Hepatocyte (in vitro differentiated cells): ENCODE measurements at regions not wholly inside any gene's neighbourhood (a gene's known extent, or its start where the extent isn't known, plus 50 kb on each side); places are given as distances from the start of the nearest gene placed in this dataset.

Experiments used
- DNase-seq: peaks from one replicate; pipeline ENCODE4 v3.0.0-alpha.2; 2016; ENCODE audit warnings: low spot score
- H2AFZ ChIP-seq: fragments of 200-600 bp; sonication (generic); 2 replicates; pipeline ENCODE4 v1.6.0; 2016; ENCODE audit warnings: antibody characterized with exemption, mild to moderate bottlenecking
- H3K27ac ChIP-seq: fragments of 200-600 bp; sonication (generic); 2 replicates; pipeline ENCODE4 v1.5.1; 2016; ENCODE audit warnings: mild to moderate bottlenecking
- H3K27me3 ChIP-seq: fragments of 200-600 bp; sonication (generic); 2 replicates; pipeline ENCODE4 v1.6.1; 2016
- H3K36me3 ChIP-seq: fragments of 200-600 bp; sonication (generic); replicated peaks from 2 replicates; pipeline ENCODE4 v1.5.1; 2016; ENCODE audit warnings: low read depth; ENCODE audit not compliant: insufficient read depth
- H3K4me1 ChIP-seq: fragments of 200-600 bp; sonication (generic); 2 replicates; pipeline ENCODE4 v1.5.1; 2016; ENCODE audit warnings: mild to moderate bottlenecking, moderate library complexity; ENCODE audit not compliant: insufficient read depth
- H3K4me2 ChIP-seq: fragments of 200-600 bp; sonication (generic); 2 replicates; pipeline ENCODE4 v1.6.0; 2016
- H3K4me3 ChIP-seq: fragments of 200-600 bp; sonication (generic); 2 replicates; pipeline ENCODE4 v1.5.1; 2016; ENCODE audit warnings: mild to moderate bottlenecking
- H3K79me2 ChIP-seq: fragments of 200-600 bp; sonication (generic); 2 replicates; pipeline ENCODE4 v1.6.0; 2017; ENCODE audit warnings: mild to moderate bottlenecking
- H3K9me2 ChIP-seq: fragments of 200-600 bp; sonication (generic); replicated peaks from 2 replicates; pipeline ENCODE4 v1.6.0; 2017; ENCODE audit warnings: mild to moderate bottlenecking; ENCODE audit not compliant: insufficient read depth
- H3K9me3 ChIP-seq: fragments of 200-600 bp; sonication (generic); 2 replicates; pipeline ENCODE4 v1.5.1; 2016; ENCODE audit warnings: low read depth, mild to moderate bottlenecking
- H4K20me1 ChIP-seq: fragments of 200-600 bp; sonication (generic); 2 replicates; pipeline ENCODE4 v1.6.0; 2016; ENCODE audit warnings: mild to moderate bottlenecking; ENCODE audit not compliant: insufficient read depth, poor library complexity, severe bottlenecking
- EZH2 ChIP-seq: fragments of 200-600 bp; sonication (generic); IDR thresholded peaks from 2 replicates; pipeline ENCODE4 v1.6.1; 2016; ENCODE audit warnings: antibody characterized with exemption, mild to moderate bottlenecking, borderline replicate concordance
- EZH2phosphoT487 ChIP-seq: fragments of 200-600 bp; sonication (generic); IDR thresholded peaks from one replicate; pipeline ENCODE4 v1.6.1; 2018; ENCODE audit warnings: antibody characterized with exemption, mild to moderate bottlenecking, low read depth, moderate library complexity; ENCODE audit not compliant: unreplicated experiment, severe bottlenecking
- WGBS: methylation state at CpG from one replicate; pipeline ENCODE4 v1.1.6; 2016; ENCODE audit warnings: low lambda C conversion rate; ENCODE audit errors: missing lambda C conversion rate; 5-methylcytosine and 5-hydroxymethylcytosine counted together
- TF ChIP-seq, protein P1 (sequence below): fragments of 200-600 bp; sonication (generic); IDR thresholded peaks from 2 replicates; pipeline ENCODE4 v1.5.1; 2016; ENCODE audit warnings: antibody characterized with exemption, mild to moderate bottlenecking; ENCODE audit not compliant: poor library complexity

DNA sequence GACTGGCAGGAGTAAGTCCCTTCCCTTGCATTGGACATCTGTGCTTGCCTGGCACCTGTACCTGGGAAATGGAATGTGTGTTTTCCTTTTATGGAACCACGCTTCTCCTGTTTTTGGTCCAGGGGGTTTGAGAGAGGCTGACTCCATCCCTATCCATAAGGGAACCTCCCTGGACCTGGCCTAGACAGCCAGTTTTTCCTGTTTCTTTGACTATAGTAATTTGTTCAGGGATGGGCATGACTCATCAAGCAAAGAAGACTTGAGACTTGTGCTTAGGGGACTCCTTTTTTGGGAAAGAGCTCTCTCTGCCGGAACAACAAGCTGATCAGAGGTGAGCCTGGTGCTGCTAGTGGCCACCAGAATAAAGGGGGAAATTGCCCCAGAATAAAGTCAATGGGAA lies 393.8 kb downstream of the CDH26 start:
- Histone ChIP-seq H4K20me1 (no peaks in the 10 kb centered on the region), H3K4me2 (no peak overlapping the region)

DNA sequence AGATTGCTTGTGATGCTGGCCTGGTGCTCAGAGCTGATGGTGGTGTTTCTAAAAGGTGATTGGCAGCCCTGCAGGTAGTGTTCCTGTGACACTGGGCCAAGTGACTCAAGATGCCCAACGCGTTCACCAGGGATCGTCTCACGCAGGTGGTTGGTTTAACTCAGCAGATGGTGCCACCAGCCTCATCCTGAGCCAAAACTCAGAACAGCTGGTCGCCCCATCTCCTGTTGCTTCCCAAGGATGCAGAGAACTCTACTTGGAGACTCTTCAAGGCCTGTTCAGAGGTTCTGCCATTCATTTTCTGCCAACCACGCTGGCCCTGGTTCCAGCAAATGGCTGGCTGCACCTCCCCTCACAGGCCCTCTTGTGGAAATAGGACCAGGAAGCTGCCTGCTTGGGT lies 394.4 kb downstream of the CDH26 start:
- no peaks in the 10 kb centered on the region for H3K27me3 ChIP-seq
- no peaks in the 10 kb centered on the region for H3K79me2 ChIP-seq
- no peaks in the 10 kb centered on the region for H3K4me1 ChIP-seq
- no peak overlapping the region for H2AFZ ChIP-seq
- no peaks in the 10 kb centered on the region for H3K9me3 ChIP-seq
- no peaks in the 10 kb centered on the region for H3K36me3 ChIP-seq
- TF ChIP-seq, protein P1, sequence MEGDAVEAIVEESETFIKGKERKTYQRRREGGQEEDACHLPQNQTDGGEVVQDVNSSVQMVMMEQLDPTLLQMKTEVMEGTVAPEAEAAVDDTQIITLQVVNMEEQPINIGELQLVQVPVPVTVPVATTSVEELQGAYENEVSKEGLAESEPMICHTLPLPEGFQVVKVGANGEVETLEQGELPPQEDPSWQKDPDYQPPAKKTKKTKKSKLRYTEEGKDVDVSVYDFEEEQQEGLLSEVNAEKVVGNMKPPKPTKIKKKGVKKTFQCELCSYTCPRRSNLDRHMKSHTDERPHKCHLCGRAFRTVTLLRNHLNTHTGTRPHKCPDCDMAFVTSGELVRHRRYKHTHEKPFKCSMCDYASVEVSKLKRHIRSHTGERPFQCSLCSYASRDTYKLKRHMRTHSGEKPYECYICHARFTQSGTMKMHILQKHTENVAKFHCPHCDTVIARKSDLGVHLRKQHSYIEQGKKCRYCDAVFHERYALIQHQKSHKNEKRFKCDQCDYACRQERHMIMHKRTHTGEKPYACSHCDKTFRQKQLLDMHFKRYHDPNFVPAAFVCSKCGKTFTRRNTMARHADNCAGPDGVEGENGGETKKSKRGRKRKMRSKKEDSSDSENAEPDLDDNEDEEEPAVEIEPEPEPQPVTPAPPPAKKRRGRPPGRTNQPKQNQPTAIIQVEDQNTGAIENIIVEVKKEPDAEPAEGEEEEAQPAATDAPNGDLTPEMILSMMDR, result no peak
- TF ChIP-seq EZH2phosphoT487 (no peak), EZH2 (no peak)
- WGBS, result 92% methylated on average over 6 of the region's 6 CpGs
- no peaks in the 10 kb centered on the region for H4K20me1 ChIP-seq
- no peak for DNase-seq
- H3K4me3 ChIP-seq, result no peak overlapping the region
- H3K4me2 ChIP-seq, result no peak overlapping the region
- no peaks in the 10 kb centered on the region for H3K9me2 ChIP-seq
- H3K27ac ChIP-seq, result no peak overlapping the region

More for the DNA sequence above, 393.8 kb downstream of the CDH26 start:
- 87% methylated on average over 2 of the region's 2 CpGs for WGBS
- H3K36me3 ChIP-seq, result no peaks in the 10 kb centered on the region
- no peak overlapping the region for H3K4me3 ChIP-seq
- no peaks in the 10 kb centered on the region for H3K4me1 ChIP-seq
- no peaks in the 10 kb centered on the region for H3K27me3 ChIP-seq
- no peak overlapping the region for H3K27ac ChIP-seq
- no peaks in the 10 kb centered on the region for H3K9me2 ChIP-seq
- no peaks in the 10 kb centered on the region for H3K79me2 ChIP-seq
- H2AFZ ChIP-seq, result no peak overlapping the region
- no peak for DNase-seq
- TF ChIP-seq, protein P1, result no peak
- TF ChIP-seq EZH2 (no peak), EZH2phosphoT487 (no peak)
- H3K9me3 ChIP-seq, result no peaks in the 10 kb centered on the region

DNA sequence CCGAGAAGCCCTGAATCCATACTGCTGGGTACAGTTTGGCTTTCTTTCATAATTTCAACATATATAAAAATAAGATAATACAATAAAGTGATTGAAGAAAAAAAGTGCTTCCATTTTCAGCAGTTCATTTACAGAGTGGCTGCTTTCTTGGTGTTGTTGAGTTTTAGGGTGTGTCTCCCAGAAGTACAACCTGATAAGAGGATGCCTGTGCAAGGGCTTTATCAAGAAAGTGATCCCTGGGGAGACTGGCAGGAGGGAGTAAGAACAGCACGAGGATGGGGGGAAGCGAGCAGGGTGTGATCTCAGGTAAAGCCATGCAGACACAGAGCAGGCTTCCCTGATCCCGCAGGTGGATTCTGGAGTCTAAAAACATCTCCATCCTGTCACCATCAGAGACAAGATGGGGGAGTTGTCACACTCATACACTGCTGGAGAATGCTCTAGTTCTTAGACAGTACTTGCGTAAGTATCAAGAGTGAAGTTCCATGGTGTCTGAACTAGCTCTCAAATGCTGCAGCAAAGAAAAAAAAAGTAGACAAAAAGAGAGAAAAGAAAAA lies 395.9 kb downstream of the CDH26 start:
- Histone ChIP-seq H4K20me1 (no peaks in the 10 kb centered on the region), H3K79me2 (no peaks in the 10 kb centered on the region), H3K27ac (no peak overlapping the region), H3K36me3 (no peaks in the 10 kb centered on the region), H3K9me3 (no peaks in the 10 kb centered on the region), H3K4me1 (no peaks in the 10 kb centered on the region), H2AFZ (no peak overlapping the region), H3K27me3 (no peaks in the 10 kb centered on the region), H3K4me2 (no peak overlapping the region), H3K9me2 (no peaks in the 10 kb centered on the region), H3K4me3 (no peak overlapping the region)
- peak; percentile 20 for DNase-seq
- WGBS, result 68% methylated on average over 5 of the region's 5 CpGs
- TF ChIP-seq EZH2phosphoT487, result no peak

DNA sequence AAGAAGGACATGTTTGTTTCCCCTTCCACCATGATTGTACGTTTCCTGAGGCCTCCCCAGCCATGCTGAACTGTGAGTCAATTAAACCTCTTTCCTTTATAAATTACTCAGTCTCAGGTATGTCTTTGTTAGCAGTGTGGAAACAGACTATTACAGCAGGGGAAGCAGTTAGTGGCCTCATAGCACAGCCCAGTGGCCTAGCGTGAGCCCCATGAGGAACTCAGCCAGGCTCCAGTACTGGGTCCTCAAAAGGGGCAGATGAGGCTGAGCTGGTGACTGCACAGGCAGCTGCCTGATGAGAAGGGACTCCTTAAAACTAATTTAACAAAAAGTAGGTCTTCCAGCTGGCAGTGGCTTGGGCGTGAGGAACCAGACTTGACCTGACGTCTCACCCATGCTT lies 399.9 kb downstream of the CDH26 start:
- TF ChIP-seq, protein P1, result peak; percentile 3
- TF ChIP-seq EZH2, result no peak
- H3K4me3 ChIP-seq, result no peak overlapping the region

More for the DNA sequence above, 399.9 kb downstream of the CDH26 start:
- H3K4me2 ChIP-seq, result no peak overlapping the region
- H3K9me2 ChIP-seq, result no peaks in the 10 kb centered on the region
- no peak overlapping the region for H3K27ac ChIP-seq
- no peaks in the 10 kb centered on the region for H3K9me3 ChIP-seq
- H2AFZ ChIP-seq, result no peak overlapping the region
- no peak for DNase-seq
- no peaks in the 10 kb centered on the region for H4K20me1 ChIP-seq
- 88% methylated on average over 4 of the region's 4 CpGs for WGBS
- no peaks in the 10 kb centered on the region for H3K27me3 ChIP-seq
- H3K36me3 ChIP-seq, result no peaks in the 10 kb centered on the region
- no peaks in the 10 kb centered on the region for H3K4me1 ChIP-seq
- no peaks in the 10 kb centered on the region for H3K79me2 ChIP-seq
